Kidney (tissue), 13 donors: ENCODE measurements at regions not wholly inside any gene's neighbourhood (a gene's known extent, or its start where the extent isn't known, plus 50 kb on each side); places are given as distances from the start of the nearest gene placed in this dataset.
A peak's percentile ranks its signal among the peaks of the same experiment; 100 is the strongest.

Experiments used
- DNase-seq, 5 donors: peaks; one replicate each; pipeline ENCODE4 v3.0.0-alpha.2; 2013 to 2020
- FAIRE-seq: peaks from 2 replicates; lab custom pipeline; 2012; peaks lifted over from hg19 to GRCh38; lab: Jason Lieb, UNC
- H3K27ac ChIP-seq, 2 donors: one replicate each; pipeline ENCODE4 v1.7.0; 2013; ENCODE audit warnings: low read depth in 2 of 2, low read length in 2 of 2, inconsistent platforms in 1 of 2
- H3K27me3 ChIP-seq: one replicate; pipeline ENCODE4 v1.7.1; 2013; ENCODE audit warnings: low read length, inconsistent platforms; ENCODE audit not compliant: control insufficient read depth, insufficient read depth
- H3K36me3 ChIP-seq, 3 donors: one replicate each; pipeline versions ENCODE4 v1.7.0 to v1.7.1; 2013; ENCODE audit warnings: low read length in 3 of 3, control low read depth in 1 of 3, inconsistent platforms in 1 of 3; ENCODE audit not compliant: insufficient read depth in 3 of 3, control insufficient read depth in 2 of 3
- H3K4me1 ChIP-seq, 3 donors: one replicate each; pipeline versions ENCODE4 v1.7.0 to v1.7.1; 2013; ENCODE audit warnings: low read length in 3 of 3, inconsistent platforms in 1 of 3, low read depth in 1 of 3; ENCODE audit not compliant: control insufficient read depth in 2 of 3, insufficient read depth in 2 of 3
- H3K4me3 ChIP-seq, 3 donors: one replicate each; pipeline versions ENCODE4 v1.7.0 to v1.8.1; 2013; ENCODE audit warnings: low read length in 3 of 3, control low read depth in 1 of 3, inconsistent platforms in 1 of 3
- H3K9ac ChIP-seq, 3 donors: one replicate each; pipeline versions ENCODE4 v1.7.0 to v1.7.1; 2013; ENCODE audit warnings: low read length in 3 of 3, control low read depth in 1 of 3, inconsistent platforms in 1 of 3
- H3K9me3 ChIP-seq, 3 donors: one replicate each; pipeline versions ENCODE4 v1.7.0 to v1.7.1; 2013; ENCODE audit warnings: low read length in 3 of 3, control low read depth in 1 of 3, inconsistent platforms in 1 of 3; ENCODE audit not compliant: control insufficient read depth in 2 of 3, insufficient read depth in 1 of 3
- CTCF ChIP-seq: IDR thresholded peaks from 3 replicates; pipeline ENCODE4 v1.5.1; 2012; ENCODE audit warnings: mild to moderate bottlenecking, moderate library complexity, borderline replicate concordance; ENCODE audit not compliant: insufficient read depth; ENCODE audit errors: extremely low read depth
- intact Hi-C: fragments of 100-400 bp; cut with DNase I; formaldehyde crosslinking; loops from one replicate; pipeline ENCODE4 v1.11.1; 2022
- donor health status: control.
- donor health status: control.
- donor health status: control.
- donor health status: control.
- donor health status: control.
- donor health status: DM: yes; HTN: yes; CAD: no.
- donor health status: Normal renal cell carcinoma (clear cell type).

- no peaks in the 10 kb centered on the region for H3K9me3 ChIP-seq
- peaks cover 0 to 34% (median 2%) of the 10 kb centered on the region in 3 donors for H3K36me3 ChIP-seq
- FAIRE-seq, result no peak
- H3K4me3 ChIP-seq, result no peak overlapping the region
- peaks cover 0 to 20% (median 17%) of the 10 kb centered on the region in 3 donors for H3K4me1 ChIP-seq
- TF ChIP-seq CTCF, result no peak
- no peaks in the 10 kb centered on the region for H3K27me3 ChIP-seq
- H3K27ac ChIP-seq, result no peak overlapping the region
- intact Hi-C loops, result no loop called here
- no peak overlapping the region for H3K9ac ChIP-seq
- DNase-seq, result no peak
These were observed 130.8 kb downstream of the RFLNA start for GRCh38 chr12:124425667-124426066.

- no peaks in the 10 kb centered on the region for H3K27me3 ChIP-seq
- H3K4me3 ChIP-seq, result no peak overlapping the region
- no peak for FAIRE-seq
- peaks cover 0 to 20% (median 17%) of the 10 kb centered on the region in 3 donors for H3K4me1 ChIP-seq
- H3K9ac ChIP-seq, result no peak overlapping the region
- H3K27ac ChIP-seq, result no peak overlapping the region
- intact Hi-C loops, result no loop called here
- DNase-seq, result no peak
- no peaks in the 10 kb centered on the region for H3K9me3 ChIP-seq
- no peak for TF ChIP-seq CTCF
- peaks cover 0 to 32% (median 10%) of the 10 kb centered on the region in 3 donors for H3K36me3 ChIP-seq
These were observed 129.6 kb downstream of the RFLNA start for GRCh38 chr12:124424516-124424905.

GRCh38 chr12:124423761-124424515 is 129.0 kb downstream of the RFLNA start:
- TF ChIP-seq CTCF, result no peak
- intact Hi-C loops, result no loop called here
- Histone ChIP-seq H3K27me3 (no peaks in the 10 kb centered on the region), H3K27ac (peak overlapping the region; percentile 91 to 97), H3K9ac (peak overlapping the region in 1 of 3 donors; percentile 87), H3K4me3 (peak overlapping the region in 1 of 3 donors; percentile 29), H3K4me1 (peaks cover 0 to 20% (median 17%) of the 10 kb centered on the region in 3 donors), H3K36me3 (peaks cover 0 to 38% (median 12%) of the 10 kb centered on the region in 3 donors), H3K9me3 (no peaks in the 10 kb centered on the region)
- FAIRE-seq (no peak), DNase-seq (no peak)
